ENCODE measurements at regions not wholly inside any gene's neighbourhood (a gene's known extent, or its start where the extent isn't known, plus 50 kb on each side); places are given as distances from the start of the nearest gene placed in this dataset.
"Not testable (repeated sequence)": the region's sequence is repeated elsewhere in the genome, so short reads cannot be mapped to it uniquely, and the experiment has no call there.

DNA sequence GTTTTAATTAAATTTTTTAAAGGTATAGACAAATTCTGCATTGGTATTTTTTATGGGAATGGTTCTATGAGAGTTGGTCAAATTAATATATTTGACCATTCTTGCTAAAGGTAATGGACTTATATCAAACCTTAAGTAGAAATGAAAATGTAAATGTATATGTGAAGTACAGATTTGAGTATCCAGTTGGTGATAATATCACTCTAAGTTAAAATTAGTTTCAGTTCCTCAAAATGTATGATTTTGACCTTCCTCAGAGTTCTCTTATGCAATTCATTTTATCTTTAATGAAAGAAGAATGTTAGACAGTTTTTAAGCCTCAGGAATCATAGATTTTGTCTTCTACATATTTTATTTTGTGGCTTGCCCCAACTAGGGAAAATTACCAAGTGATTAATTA is 1291.5 kb upstream of the B3GALT2 start:
- no peak for DNase-seq

GRCh38 chr1:194476872-194477271 is 1290.5 kb upstream of the B3GALT2 start:
- DNase-seq, result no peak

GRCh38 chr1:194476351-194476750 is 1289.9 kb upstream of the B3GALT2 start:
- no peak for DNase-seq

GRCh38 chr1:194474701-194475100 is 1288.3 kb upstream of the B3GALT2 start:
- no peak for DNase-seq

DNA sequence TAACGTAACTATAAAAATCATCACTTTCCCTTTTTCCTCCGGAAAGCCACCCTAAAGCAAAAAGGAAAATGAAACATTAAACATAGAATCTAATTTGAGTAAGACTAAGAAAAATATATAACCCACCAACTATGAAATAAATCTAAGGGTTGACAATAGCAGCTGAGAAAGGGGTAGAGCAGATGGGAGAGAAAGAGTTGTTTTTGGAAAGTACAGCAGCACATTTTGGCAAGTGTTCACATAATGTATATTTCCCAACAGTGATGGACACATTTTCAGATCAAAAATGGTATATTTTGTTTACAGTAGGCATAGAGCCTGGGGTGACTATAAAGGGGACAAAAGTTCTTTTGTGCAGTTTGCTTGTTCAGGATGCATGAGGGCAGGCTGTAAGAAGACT is 1287.4 kb upstream of the B3GALT2 start:
- no peak for DNase-seq

DNA sequence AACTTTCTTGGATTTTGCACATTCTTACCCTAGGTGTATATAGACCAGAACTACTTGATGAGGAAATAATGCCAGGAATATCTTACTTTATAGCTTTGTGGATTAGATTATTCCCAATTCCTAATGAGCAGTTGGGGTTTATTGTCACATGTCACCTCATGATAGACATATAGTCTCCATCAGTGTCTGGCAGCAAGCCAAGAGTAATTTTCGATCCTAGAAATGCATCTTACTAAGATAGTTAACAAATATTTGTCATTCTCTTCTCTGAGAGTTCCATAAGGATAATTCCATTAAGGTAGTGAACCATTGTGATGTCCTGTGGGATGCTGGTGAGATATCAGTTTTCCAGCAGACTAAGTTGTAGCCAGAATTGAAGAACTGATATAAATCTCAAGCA is 1282.9 kb upstream of the B3GALT2 start:
- DNase-seq, result no peak

GRCh38 chr1:194466706-194467105 is 1280.3 kb upstream of the B3GALT2 start:
- peak in 2 of 58 donors; percentile 2 for DNase-seq

DNA sequence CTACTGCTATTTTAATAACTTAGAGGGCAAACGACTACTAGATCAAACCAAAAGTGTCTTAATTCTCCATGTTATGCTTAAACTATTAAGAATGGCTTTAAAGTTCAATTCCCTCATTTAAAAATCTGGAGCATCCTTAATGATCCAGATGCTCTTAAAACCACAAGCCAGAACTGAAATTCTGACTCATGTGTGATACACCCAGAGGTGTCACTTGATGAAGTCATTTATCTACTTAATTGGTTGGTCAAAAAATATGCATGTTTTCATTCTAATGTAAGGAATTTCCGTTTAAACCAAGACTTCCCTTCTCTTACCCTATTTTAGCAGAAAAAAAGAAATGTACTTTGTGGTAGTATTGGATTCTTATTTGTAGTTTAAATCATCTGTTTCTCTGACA is 1261.2 kb upstream of the B3GALT2 start:
- DNase-seq, result no peak

DNA sequence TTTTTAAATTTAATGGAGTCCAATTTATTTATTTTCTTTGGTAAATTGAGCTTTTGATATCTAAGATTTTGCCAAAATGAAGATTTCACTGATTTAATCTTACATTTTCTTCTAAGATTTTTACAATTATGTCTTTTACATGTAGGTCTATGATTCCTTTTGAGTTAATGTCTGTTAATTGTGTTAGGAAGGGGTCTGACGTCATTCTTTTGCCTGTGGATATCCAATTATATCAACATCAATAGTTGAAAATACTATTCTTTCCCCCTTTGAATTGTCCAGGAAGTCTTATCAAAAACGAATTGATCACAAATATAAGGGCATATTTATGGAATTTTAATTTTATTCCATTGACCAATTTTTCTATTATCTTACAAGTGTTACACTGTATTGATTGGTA is 1258.8 kb upstream of the B3GALT2 start:
- no peak for DNase-seq

GRCh38 chr1:194442901-194443575 is 1256.6 kb upstream of the B3GALT2 start:
- peak in 11 of 58 donors; percentile 1 to 81 (median 10) for DNase-seq

GRCh38 chr1:194437135-194437534 is 1250.7 kb upstream of the B3GALT2 start:
- DNase-seq, result no peak

GRCh38 chr1:194431121-194431520 is 1244.7 kb upstream of the B3GALT2 start:
- no peak for DNase-seq

- peak in 1 of 58 donors; percentile 23 for DNase-seq
These were observed 1234.3 kb upstream of the B3GALT2 start for GRCh38 chr1:194420706-194421105.

DNA sequence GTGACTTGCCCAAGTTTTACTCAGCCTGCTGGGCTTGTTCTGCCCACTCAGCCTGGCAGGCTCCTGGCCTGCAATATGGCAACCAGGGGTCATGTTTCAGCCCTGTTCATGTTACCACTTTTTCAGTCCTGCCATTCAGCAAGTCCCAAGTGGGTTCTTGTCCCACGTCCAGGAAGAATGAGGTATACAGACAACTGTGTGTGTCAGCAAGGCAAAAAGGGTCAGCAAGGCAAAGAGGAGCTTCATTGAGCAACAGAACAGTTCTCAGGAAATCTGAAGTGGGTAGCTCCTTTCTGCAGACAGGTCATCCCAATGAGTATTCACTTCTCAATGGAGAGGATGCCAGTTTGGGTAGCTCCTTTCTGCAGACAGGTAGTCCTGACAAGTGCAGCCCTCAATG is 1233.3 kb upstream of the B3GALT2 start:
- DNase-seq, result no peak

GRCh38 chr1:194410756-194411155 is 1224.3 kb upstream of the B3GALT2 start:
- DNase-seq, result no peak

DNA sequence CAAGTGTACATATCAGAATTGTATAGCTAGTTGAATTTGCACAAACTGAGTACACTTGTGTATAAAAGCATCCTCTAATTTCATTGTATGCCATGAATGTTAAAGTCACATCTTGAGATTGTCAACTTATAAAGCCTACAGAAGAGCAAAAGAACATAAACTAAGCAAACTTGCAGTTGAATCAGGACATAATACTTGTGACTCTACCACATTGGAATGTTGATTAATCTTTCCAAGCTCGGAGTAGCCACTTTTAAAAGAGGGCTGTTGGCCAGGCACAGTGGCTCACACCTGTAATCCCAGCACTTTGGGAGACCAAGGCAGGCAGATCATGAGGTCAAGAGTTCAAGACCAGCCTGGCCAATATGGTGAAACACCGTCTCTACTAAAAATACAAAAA is 1220.8 kb upstream of the B3GALT2 start:
- DNase-seq, result not testable (repeated sequence)

- peak in 2 of 58 donors; percentile 4 for DNase-seq
These were observed 1208.3 kb upstream of the B3GALT2 start for GRCh38 chr1:194394676-194395075.

GRCh38 chr1:194387531-194387930 is 1201.1 kb upstream of the B3GALT2 start:
- no peak for DNase-seq

DNA sequence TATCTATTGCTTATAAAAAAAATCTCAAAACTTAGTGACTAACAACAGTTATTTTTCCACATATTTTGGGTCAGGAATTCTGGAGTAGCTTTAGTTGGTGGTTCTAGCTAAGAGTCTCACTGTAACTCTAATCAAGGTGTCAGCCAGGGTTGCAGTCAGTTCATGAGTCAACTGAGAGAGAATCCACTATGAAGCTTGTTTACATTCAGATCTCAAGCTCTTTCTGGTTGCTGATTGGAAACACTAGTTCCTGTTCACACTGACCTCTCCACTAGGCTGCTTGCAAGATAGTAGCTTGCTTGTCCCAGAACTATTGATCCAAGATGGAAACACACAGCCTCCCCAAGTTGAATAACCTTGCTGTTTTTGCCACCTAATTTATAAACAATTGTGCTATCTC is 1192.1 kb upstream of the B3GALT2 start:
- no peak for DNase-seq

DNA sequence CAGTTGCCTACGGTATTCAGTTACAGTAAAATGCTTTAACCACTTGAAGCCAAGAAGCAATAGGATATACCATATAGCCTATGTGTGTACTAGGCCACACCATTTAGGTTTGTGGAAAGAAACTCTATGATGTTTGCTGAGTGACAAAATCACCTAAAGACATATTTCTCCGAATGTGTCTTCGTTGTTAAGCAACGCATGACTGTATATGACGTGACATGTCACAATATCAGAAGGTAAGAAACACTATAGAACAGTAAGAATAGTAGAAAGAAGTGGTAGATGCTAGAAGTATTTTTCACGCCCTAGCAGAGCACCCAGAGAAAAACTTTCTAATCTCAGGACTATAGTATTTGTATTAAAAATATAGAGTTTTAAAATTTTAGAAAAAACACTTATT is 1188.2 kb upstream of the B3GALT2 start:
- DNase-seq, result no peak

DNA sequence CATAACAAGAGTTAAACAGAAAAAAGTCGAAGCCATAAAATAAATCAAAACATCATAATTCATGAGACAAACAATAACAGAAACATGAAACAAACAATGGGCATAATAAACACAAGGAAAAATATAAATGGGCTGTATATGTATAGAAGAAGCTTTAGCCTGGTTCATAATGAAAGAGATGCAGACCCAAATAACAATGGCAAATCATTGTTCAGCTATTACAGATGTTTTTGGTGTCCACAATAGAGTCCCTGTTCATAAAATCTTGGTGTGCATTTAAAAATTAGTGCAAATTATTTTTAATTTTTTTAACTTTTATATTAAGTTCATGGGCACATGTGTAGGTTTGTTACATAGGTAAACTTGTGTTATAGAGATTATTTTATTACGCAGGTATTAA is 1185.9 kb upstream of the B3GALT2 start:
- peak in 1 of 58 donors; percentile 2 for DNase-seq

DNA sequence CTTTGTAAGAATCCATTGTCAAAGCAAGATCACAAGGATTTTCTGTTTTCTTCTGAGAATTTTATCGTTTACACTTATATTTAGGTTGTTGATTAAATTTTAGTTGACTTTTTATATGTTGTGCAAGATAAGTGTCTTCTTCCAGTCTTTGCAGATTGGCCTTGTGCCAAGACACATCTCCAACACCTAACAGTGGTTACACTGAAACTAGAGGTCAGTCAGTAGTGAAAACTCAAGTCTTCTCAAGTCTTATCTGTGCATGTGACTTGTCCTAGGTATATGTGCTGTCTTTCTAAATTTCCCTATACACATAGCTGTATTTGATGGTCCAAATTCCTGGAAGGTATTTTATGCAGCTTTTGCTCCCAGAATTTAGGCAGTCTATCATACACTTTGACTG is 1183.2 kb upstream of the B3GALT2 start:
- DNase-seq, result no peak

- DNase-seq, result no peak
These were observed 1182.6 kb upstream of the B3GALT2 start for GRCh38 chr1:194369060-194369459.

- no peak for DNase-seq
These were observed 1180.7 kb upstream of the B3GALT2 start for GRCh38 chr1:194367121-194367520.
